ENCODE measurements at regions not wholly inside any gene's neighbourhood (a gene's known extent, or its start where the extent isn't known, plus 50 kb on each side); places are given as distances from the start of the nearest gene placed in this dataset.

DNA sequence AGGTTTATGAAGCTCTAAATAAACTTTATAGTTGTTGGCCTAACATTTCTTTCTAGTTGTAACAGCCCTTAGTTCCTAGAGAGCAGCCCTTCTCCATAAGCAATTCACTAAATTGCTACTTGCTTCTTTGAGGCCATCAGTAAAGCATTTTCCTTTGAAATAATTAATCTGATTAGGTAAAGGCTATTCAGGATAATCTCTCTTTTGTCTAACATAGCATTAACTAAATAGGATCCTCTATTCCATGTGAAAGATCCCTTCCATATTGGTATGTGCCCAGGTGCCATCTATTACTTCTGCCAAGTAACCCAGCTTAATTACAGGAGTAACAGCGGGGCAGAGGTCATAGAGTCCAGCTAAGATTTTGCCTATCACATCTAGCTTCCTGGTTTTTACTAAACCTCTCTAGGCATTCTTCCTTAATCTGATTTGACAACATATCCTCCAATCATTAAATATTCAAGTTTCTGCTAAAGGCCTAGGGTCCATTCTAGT, 1408.0 kb downstream of the PCDH18 start:
- H3K27ac ChIP-seq, result no peak overlapping the region
- intact Hi-C loops (cut with DNase I), result no loop called here

DNA sequence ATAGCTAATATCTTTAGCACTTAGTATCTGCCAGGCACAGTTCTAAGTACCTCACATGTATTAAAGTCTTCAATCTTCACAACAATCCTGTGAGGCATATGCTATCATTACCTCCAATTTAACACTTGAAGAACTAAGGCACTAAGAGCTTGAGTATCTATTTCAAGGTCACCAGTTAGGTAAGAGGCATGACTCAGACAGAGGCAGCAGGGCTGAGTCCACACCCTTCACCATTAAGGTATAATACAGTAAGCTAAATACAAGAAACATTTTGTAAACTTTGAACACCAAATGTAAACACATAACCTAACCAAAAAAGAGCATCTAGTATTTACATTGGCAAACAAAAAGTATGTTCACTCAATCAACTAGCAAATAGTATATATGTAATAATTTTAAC, 1410.9 kb downstream of the PCDH18 start:
- DNase-seq (ENCODE audit: extremely low spot score in 2 of 2), result no peak
- H3K27me3 ChIP-seq, result no peaks in the 10 kb centered on the region
- H3K27ac ChIP-seq, result no peak overlapping the region
- TF ChIP-seq POLR2A (IDR thresholded peaks at IDR 0.05) (no peak), POLR2AphosphoS5 (IDR thresholded peaks at IDR 0.05; ENCODE audit: insufficient read depth in 1 of 2, low read depth in 1 of 2) (no peak), CTCF (IDR thresholded peaks at IDR 0.05) (no peak)
- H3K4me1 ChIP-seq, result no peaks in the 10 kb centered on the region
- no peak overlapping the region for H3K4me3 ChIP-seq
- intact Hi-C loops (cut with DNase I), result no loop called here
- no peaks in the 10 kb centered on the region for H3K36me3 ChIP-seq
- H3K9me3 ChIP-seq, result no peaks in the 10 kb centered on the region

More for the DNA sequence above, 1408.0 kb downstream of the PCDH18 start:
- Histone ChIP-seq H3K27me3 (no peaks in the 10 kb centered on the region), H3K4me3 (no peak overlapping the region), H3K36me3 (no peaks in the 10 kb centered on the region), H3K9me3 (no peaks in the 10 kb centered on the region), H3K4me1 (no peaks in the 10 kb centered on the region)
- TF ChIP-seq POLR2A (IDR thresholded peaks at IDR 0.05) (no peak), POLR2AphosphoS5 (IDR thresholded peaks at IDR 0.05; ENCODE audit: insufficient read depth in 1 of 2, low read depth in 1 of 2) (no peak), CTCF (IDR thresholded peaks at IDR 0.05) (no peak)
- DNase-seq (ENCODE audit: extremely low spot score in 2 of 2), result no peak

GRCh38 chr4:136113921-136114320, 1418.4 kb downstream of the PCDH18 start:
- intact Hi-C loops (cut with DNase I), result no loop called here
- Histone ChIP-seq H3K27ac (no peak overlapping the region), H3K36me3 (no peaks in the 10 kb centered on the region), H3K27me3 (no peaks in the 10 kb centered on the region), H3K4me1 (no peaks in the 10 kb centered on the region), H3K4me3 (no peak overlapping the region), H3K9me3 (no peaks in the 10 kb centered on the region)
- no peak for DNase-seq (ENCODE audit: extremely low spot score in 2 of 2)
- TF ChIP-seq POLR2A (IDR thresholded peaks at IDR 0.05) (no peak), CTCF (IDR thresholded peaks at IDR 0.05) (no peak), POLR2AphosphoS5 (IDR thresholded peaks at IDR 0.05; ENCODE audit: insufficient read depth in 1 of 2, low read depth in 1 of 2) (no peak)

- H3K36me3 ChIP-seq, result no peaks in the 10 kb centered on the region
- DNase-seq (ENCODE audit: extremely low spot score in 2 of 2), result no peak
- no peaks in the 10 kb centered on the region for H3K27me3 ChIP-seq
- no peaks in the 10 kb centered on the region for H3K9me3 ChIP-seq
- no peak overlapping the region for H3K4me3 ChIP-seq
- no peak for TF ChIP-seq POLR2AphosphoS5 (IDR thresholded peaks at IDR 0.05; ENCODE audit: insufficient read depth in 1 of 2, low read depth in 1 of 2)
- no peak for TF ChIP-seq POLR2A (IDR thresholded peaks at IDR 0.05)
- no peaks in the 10 kb centered on the region for H3K4me1 ChIP-seq
- intact Hi-C loops (cut with DNase I), result no loop called here
- H3K27ac ChIP-seq, result no peak overlapping the region
Observed at GRCh38 chr4:136112116-136112515, 1420.2 kb downstream of the PCDH18 start.

DNA sequence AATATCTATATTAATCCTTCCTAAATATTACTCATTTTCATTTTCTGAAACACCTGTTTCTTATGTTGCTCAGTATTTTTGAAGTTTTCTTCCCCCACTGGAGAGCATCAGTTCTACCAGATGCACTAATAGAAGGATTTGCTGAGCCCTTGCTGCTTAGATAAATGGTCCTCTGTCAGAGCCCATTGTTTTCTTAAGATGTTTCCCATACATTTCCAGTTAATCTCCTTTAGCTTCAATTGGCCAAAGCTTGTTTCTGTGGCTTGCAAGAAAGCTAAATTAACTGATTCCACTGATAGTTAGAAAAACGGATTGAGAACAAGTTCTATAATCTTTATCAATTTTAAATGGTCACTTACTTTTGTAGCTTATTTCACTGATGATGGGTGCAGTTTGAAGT, 1425.5 kb downstream of the PCDH18 start:
- intact Hi-C loops (cut with DNase I), result no loop called here
- Histone ChIP-seq H3K4me3 (no peak overlapping the region), H3K4me1 (no peaks in the 10 kb centered on the region), H3K36me3 (no peaks in the 10 kb centered on the region), H3K9me3 (no peaks in the 10 kb centered on the region), H3K27ac (no peak overlapping the region), H3K27me3 (no peaks in the 10 kb centered on the region)
- TF ChIP-seq POLR2AphosphoS5 (IDR thresholded peaks at IDR 0.05; ENCODE audit: insufficient read depth in 1 of 2, low read depth in 1 of 2) (no peak), CTCF (IDR thresholded peaks at IDR 0.05) (no peak), POLR2A (IDR thresholded peaks at IDR 0.05) (no peak)
- DNase-seq (ENCODE audit: extremely low spot score in 2 of 2), result no peak

Data from vagina (tissue), 2 donors.